Stomach (tissue), 4 donors: ENCODE measurements at regions not wholly inside any gene's neighbourhood (a gene's known extent, or its start where the extent isn't known, plus 50 kb on each side); places are given as distances from the start of the nearest gene placed in this dataset.

Experiments
- CTCF ChIP-seq, 7 experiments: fragments of 450-650 bp in 4 of 7; fragments of 200-600 bp in 3 of 7; sonication (generic) in 3 of 7; IDR thresholded peaks; one replicate each; pipeline ENCODE4 v1.5.1; 2016 to 2019; ENCODE audit warnings: antibody characterized with exemption in 7 of 7, control low read depth in 2 of 7, mild to moderate bottlenecking in 1 of 7
- POLR2A ChIP-seq, 4 donors: fragments of 450-650 bp; IDR thresholded peaks; one replicate each; pipeline ENCODE4 v1.6.1; 2016; ENCODE audit warnings: antibody characterized with exemption in 4 of 4, control low read depth in 2 of 4, mild to moderate bottlenecking in 1 of 4, moderate library complexity in 1 of 4

GRCh38 chr14:52155651-52156213, 86.9 kb upstream of the NID2 start:
- TF ChIP-seq CTCF (IDR thresholded peaks at IDR 0.05), result no peak
- TF ChIP-seq POLR2A (IDR thresholded peaks at IDR 0.05), result no peak
